Endothelial cell of umbilical vein (primary cell): ENCODE measurements at regions not wholly inside any gene's neighbourhood (a gene's known extent, or its start where the extent isn't known, plus 50 kb on each side); places are given as distances from the start of the nearest gene placed in this dataset.

Source experiments
- BruUV-seq: library from RNA; stranded (reverse); fragments of 400-500 nt; replicated peaks from 2 replicates; lab custom pipeline; 2021; lab: Mats Ljungman, UMichigan
- CTCF ChIA-PET: fragments of 300-600, 350-600 bp; sonication (Branson Sonifier 250); formaldehyde crosslinking; loops from one replicate; lab custom pipeline; 2021; ENCODE audit warnings: antibody characterized with exemption, inconsistent platforms; lab: Charles Lee
- POLR2A ChIA-PET: fragments of 300-600, 350-600 bp; sonication (Branson Sonifier 250); formaldehyde crosslinking; loops from one replicate; lab custom pipeline; 2021; ENCODE audit warnings: antibody characterized with exemption, inconsistent platforms; lab: Charles Lee
- DNase-seq: peaks from one replicate; pipeline ENCODE4 v3.0.0-alpha.2; 2011; ENCODE audit warnings: low read depth, low spot score
- FAIRE-seq: peaks from 2 replicates; lab custom pipeline; 2011; peaks lifted over from hg19 to GRCh38; lab: Jason Lieb, UNC
- H2AFZ ChIP-seq: 2 replicates; pipeline ENCODE4 v1.6.0; 2012; ENCODE audit warnings: low read depth, low read length, control low read depth, inconsistent platforms
- H3K27ac ChIP-seq: 2 replicates; pipeline ENCODE4 v1.5.1; 2011; ENCODE audit warnings: low read depth, mild to moderate bottlenecking, control low read depth, low read length, moderate library complexity; ENCODE audit not compliant: insufficient read depth
- H3K27me3 ChIP-seq, 2 experiments: 2 replicates each; pipeline versions ENCODE4 v1.6.0 to v1.6.1; 2011; ENCODE audit warnings: low read length in 2 of 2, mixed read lengths in 1 of 2; ENCODE audit not compliant: control insufficient read depth in 2 of 2, insufficient read depth in 2 of 2
- H3K36me3 ChIP-seq, 2 experiments: 2 replicates in 1 of 2; 3 replicates in 1 of 2; pipeline ENCODE4 v1.5.1; 2011; ENCODE audit warnings: low read length in 2 of 2, mild to moderate bottlenecking in 1 of 2, moderate library complexity in 1 of 2; ENCODE audit not compliant: control insufficient read depth in 2 of 2, insufficient read depth in 2 of 2; ENCODE audit errors: extremely low read depth in 1 of 2
- H3K4me1 ChIP-seq: 3 replicates; pipeline ENCODE4 v1.5.1; 2011; ENCODE audit warnings: mild to moderate bottlenecking, low read length; ENCODE audit not compliant: control insufficient read depth, insufficient read depth; ENCODE audit errors: extremely low read depth
- H3K4me2 ChIP-seq: 2 replicates; pipeline ENCODE4 v1.6.1; 2011; ENCODE audit warnings: low read length, control low read depth, mixed read lengths; ENCODE audit not compliant: insufficient read depth
- H3K4me3 ChIP-seq, 3 experiments: fragments of 200-600 bp in 1 of 3; sonication (generic), shearing (Covaris generic) in 1 of 3; replicated peaks in 1 of 3; 2 replicates each; pipeline ENCODE4 v1.5.1; 2011 to 2016; ENCODE audit warnings: control low read depth in 3 of 3, low read length in 3 of 3, mild to moderate bottlenecking in 2 of 3, inconsistent platforms in 1 of 3, low read depth in 1 of 3, moderate library complexity in 1 of 3; ENCODE audit not compliant: insufficient read depth in 1 of 3
- H3K79me2 ChIP-seq: 2 replicates; pipeline ENCODE4 v1.6.0; 2012; ENCODE audit warnings: low read length, inconsistent platforms; ENCODE audit not compliant: control insufficient read depth, insufficient read depth
- H3K9ac ChIP-seq: replicated peaks from 2 replicates; pipeline ENCODE3; 2011; ENCODE audit warnings: low read length, control low read depth; ENCODE audit not compliant: insufficient read depth; ENCODE audit errors: extremely low read depth
- H3K9me1 ChIP-seq: replicated peaks from 3 replicates; pipeline ENCODE4 v1.6.0; 2011; ENCODE audit warnings: mild to moderate bottlenecking, low read length; ENCODE audit not compliant: control insufficient read depth, insufficient read depth; ENCODE audit errors: extremely low read depth
- H3K9me3 ChIP-seq: replicated peaks from 2 replicates; pipeline ENCODE4 v1.5.1; 2012; ENCODE audit warnings: low read length, inconsistent platforms; ENCODE audit not compliant: control insufficient read depth, insufficient read depth
- H4K20me1 ChIP-seq: replicated peaks from 2 replicates; pipeline ENCODE3; 2011; ENCODE audit warnings: mild to moderate bottlenecking, low read length; ENCODE audit not compliant: control insufficient read depth, insufficient read depth; ENCODE audit errors: extremely low read depth
- EZH2 ChIP-seq: IDR thresholded peaks from 2 replicates; pipeline ENCODE4 v1.6.1; 2012; ENCODE audit warnings: borderline replicate concordance, low read depth, mild to moderate bottlenecking, moderate library complexity, low read length, inconsistent platforms; ENCODE audit not compliant: severe bottlenecking
- FOS ChIP-seq: IDR thresholded peaks from 2 replicates; pipeline ENCODE4 v1.6.1; 2011; ENCODE audit warnings: mild to moderate bottlenecking, low read length, moderate library complexity, borderline replicate concordance; ENCODE audit not compliant: insufficient read depth
- GATA2 ChIP-seq: IDR thresholded peaks from 2 replicates; pipeline ENCODE4 v1.7.0; 2011; ENCODE audit warnings: low read depth, mild to moderate bottlenecking, moderate library complexity, mixed read lengths, low read length; ENCODE audit not compliant: insufficient read length, insufficient read depth
- MAX ChIP-seq: IDR thresholded peaks from 2 replicates; pipeline ENCODE4 v1.6.1; 2011; ENCODE audit not compliant: insufficient read depth, insufficient read length
- MYC ChIP-seq: IDR thresholded peaks from one replicate; pipeline ENCODE4 v1.6.1; 2011; ENCODE audit warnings: mild to moderate bottlenecking, low read depth, low read length
- POLR2A ChIP-seq: IDR thresholded peaks from 2 replicates; pipeline ENCODE4 v1.6.1; 2012; ENCODE audit warnings: low read depth, mild to moderate bottlenecking, control low read depth, low read length
- dilution Hi-C: fragments of 300-500 bp; cut with MboI; formaldehyde crosslinking; loops from one replicate; pipeline ENCODE4 v1.15.0; 2019; ENCODE audit warnings: low sequenced_read_pairs; ENCODE audit not compliant: extremely low pct_ligation_motif_present
- intact Hi-C: fragments of 100-400 bp; cut with micrococcal nuclease; formaldehyde crosslinking; loops from one replicate; pipeline ENCODE4 v1.10.0; 2022

- Histone ChIP-seq H3K9ac (no peak overlapping the region), H3K4me2 (no peak overlapping the region), H3K27me3 (no peaks in the 10 kb centered on the region), H3K36me3 (no peaks in the 10 kb centered on the region), H3K79me2 (no peaks in the 10 kb centered on the region), H3K4me3 (no peak overlapping the region), H3K9me3 (peaks cover 4% of the 10 kb centered on the region), H3K4me1 (no peaks in the 10 kb centered on the region), H3K27ac (no peak overlapping the region), H4K20me1 (no peaks in the 10 kb centered on the region), H3K9me1 (no peaks in the 10 kb centered on the region), H2AFZ (no peak overlapping the region)
- no peak for DNase-seq
- no TSS peak for BruUV-seq
- no peak for FAIRE-seq
- intact Hi-C loops = no loop called here
- dilution Hi-C loops = no loop called here
- ChIA-PET POLR2A (no interaction called here), CTCF (no interaction called here)
- no peak for TF ChIP-seq MYC
- no peak for TF ChIP-seq GATA2
- no peak for TF ChIP-seq FOS
- no peak for TF ChIP-seq POLR2A
- TF ChIP-seq EZH2 = no peak
- no peak for TF ChIP-seq MAX
These were observed 1758.4 kb upstream of the AGA start for GRCh38 chr4:179200681-179201080.

GRCh38 chr4:179225594-179225993, 1783.4 kb upstream of the AGA start:
- Histone ChIP-seq H3K9me1 (no peaks in the 10 kb centered on the region), H2AFZ (no peak overlapping the region), H3K9ac (no peak overlapping the region), H3K27ac (no peak overlapping the region), H3K79me2 (no peaks in the 10 kb centered on the region), H4K20me1 (no peaks in the 10 kb centered on the region), H3K27me3 (no peaks in the 10 kb centered on the region), H3K4me2 (no peak overlapping the region), H3K36me3 (no peaks in the 10 kb centered on the region), H3K9me3 (peaks cover 6% of the 10 kb centered on the region), H3K4me3 (no peak overlapping the region), H3K4me1 (no peaks in the 10 kb centered on the region)
- POLR2A ChIA-PET = no interaction called here
- intact Hi-C loops (no loop called here), dilution Hi-C loops (no loop called here)
- CTCF ChIA-PET = interaction anchor here (0.5 kb wide), 1 partner anchor 1261 kb away, joined by 3 read pairs; no protein-coding TSS in a partner anchor
- BruUV-seq = no TSS peak
- DNase-seq (no peak), FAIRE-seq (no peak)
- no peak for TF ChIP-seq GATA2
- no peak for TF ChIP-seq EZH2
- TF ChIP-seq MYC = no peak
